ENCODE measurements at regions not wholly inside any gene's neighbourhood (a gene's known extent, or its start where the extent isn't known, plus 50 kb on each side); places are given as distances from the start of the nearest gene placed in this dataset.

- WGBS, 2 experiments (ENCODE audit: extremely low coverage in 1 of 2, insufficient coverage in 1 of 2, insufficient read length in 1 of 2, insufficient replicate concordance in 2 of 2, low coverage in 1 of 2, low lambda C conversion rate in 2 of 2, missing lambda C conversion rate in 1 of 2) = 98% methylated on average over 4 of the region's 4 CpGs; no CpG with 5 or more reads in 1 of the 2 experiments
- no peak overlapping the region for H2BK12ac ChIP-seq (ENCODE audit: low read depth, low read length)
- no peaks in the 10 kb centered on the region for H3K23me2 ChIP-seq (ENCODE audit: low read depth, low read length)
- H2BK20ac ChIP-seq (ENCODE audit: low read length) = no peak overlapping the region
- H3K9ac ChIP-seq (replicated peaks in 1 of 4; ENCODE audit: extremely low read depth in 1 of 4, low read depth in 3 of 4, low read length in 3 of 4) = no peak overlapping the region
- H4K20me1 ChIP-seq (replicated peaks in 1 of 2; ENCODE audit: control insufficient read depth in 1 of 2, insufficient read depth in 2 of 2, low read length in 2 of 2) = no peaks in the 10 kb centered on the region
- H3K4ac ChIP-seq (replicated peaks; ENCODE audit: insufficient read length, low read depth, low read length) = no peak overlapping the region
- no peak overlapping the region for H3K27ac ChIP-seq (ENCODE audit: low read depth, low read length)
- ChIA-PET CTCF (ENCODE audit: partially characterized antibody) (no interaction called here), POLR2A (ENCODE audit: partially characterized antibody) (no interaction called here)
- no peaks in the 10 kb centered on the region for H3K9me3 ChIP-seq (ENCODE audit: insufficient read depth in 2 of 2, low read depth in 1 of 2, low read length in 1 of 2)
- no peak overlapping the region for H4K8ac ChIP-seq (ENCODE audit: extremely low read depth, insufficient read depth, low read length)
- H3K18ac ChIP-seq (ENCODE audit: extremely low read depth, low read length) = no peak overlapping the region
- H3K56ac ChIP-seq (replicated peaks; ENCODE audit: insufficient read length, low read depth, low read length) = no peak overlapping the region
- H2BK15ac ChIP-seq (ENCODE audit: low read length) = no peak overlapping the region
- H4K5ac ChIP-seq (ENCODE audit: insufficient read length, low read depth, low read length) = no peak overlapping the region
- H3K79me1 ChIP-seq (ENCODE audit: low read depth, low read length) = no peaks in the 10 kb centered on the region
- no peak overlapping the region for H4K91ac ChIP-seq (replicated peaks; ENCODE audit: insufficient read length, low read length)
- no peak overlapping the region for H3K4me2 ChIP-seq (ENCODE audit: insufficient read depth in 1 of 2, low read depth in 2 of 2, low read length in 2 of 2)
- FAIRE-seq = no peak
- H3K27me3 ChIP-seq (replicated peaks in 1 of 4; ENCODE audit: control insufficient read depth in 3 of 4, extremely low read depth in 1 of 4, insufficient read depth in 3 of 4, low read length in 3 of 4) = no peaks in the 10 kb centered on the region
- no peak overlapping the region for H3K23ac ChIP-seq (ENCODE audit: insufficient read length)
- H2BK120ac ChIP-seq (replicated peaks; ENCODE audit: low read depth, low read length) = no peak overlapping the region
- H2BK5ac ChIP-seq (ENCODE audit: low read depth, low read length) = no peak overlapping the region
- H3K4me3 ChIP-seq (ENCODE audit: extremely low read depth in 1 of 4, insufficient read depth in 2 of 4, low read depth in 3 of 4, low read length in 4 of 4) = no peak overlapping the region
- H2AFZ ChIP-seq (ENCODE audit: low read length) = no peak overlapping the region
- no peaks in the 10 kb centered on the region for H3K79me2 ChIP-seq (ENCODE audit: control insufficient read depth in 1 of 2, insufficient read depth in 2 of 2, low read length in 2 of 2)
- no peak overlapping the region for H3K14ac ChIP-seq (ENCODE audit: insufficient read length)
- peaks cover 0 to 3% (median 0%) of the 10 kb centered on the region in 4 experiments; a peak in 1 of 7 replicates for H3K4me1 ChIP-seq (replicated peaks in 1 of 4; ENCODE audit: control insufficient read depth in 3 of 4, insufficient read depth in 4 of 4, low read length in 3 of 4)
- no peak overlapping the region for H2AK5ac ChIP-seq (ENCODE audit: low read depth, low read length)
- DNase-seq (ENCODE audit: low read depth in 1 of 2, low spot score in 2 of 2) = no peak
- no peak for TF ChIP-seq CHD1 (IDR thresholded peaks at IDR 0.05; ENCODE audit: low read depth, low read length)
- no peak for TF ChIP-seq EP300 (IDR thresholded peaks at IDR 0.05; ENCODE audit: borderline replicate concordance in 1 of 2, low read depth in 2 of 2, low read length in 2 of 2)
- no peak for TF ChIP-seq EZH2 (IDR thresholded peaks at IDR 0.05; ENCODE audit: low read depth, low read length, severe bottlenecking)
- no peak for TF ChIP-seq CTCF (IDR thresholded peaks at IDR 0.05; ENCODE audit: control extremely low read depth in 1 of 3, insufficient read depth in 1 of 3, low read depth in 1 of 3, low read length in 3 of 3)
- TF ChIP-seq EGR1 (IDR thresholded peaks at IDR 0.05; ENCODE audit: borderline replicate concordance, low read depth, low read length) = no peak
- TF ChIP-seq BACH1 (IDR thresholded peaks at IDR 0.05; ENCODE audit: low read length) = no peak
- no peak for TF ChIP-seq RBBP5 (IDR thresholded peaks at IDR 0.05; ENCODE audit: borderline replicate concordance, low read depth, low read length)
- no peak for TF ChIP-seq JUND (IDR thresholded peaks at IDR 0.05; ENCODE audit: low read length)
- no peaks in the 10 kb centered on the region for H3K36me3 ChIP-seq (ENCODE audit: control insufficient read depth in 2 of 4, insufficient read depth in 4 of 4, low read length in 3 of 4)
Measured at GRCh38 chr11:135043434-135043833, 631.4 kb upstream of the B3GAT1 start.
